Epithelial cell of esophagus (primary cell): ENCODE measurements at regions not wholly inside any gene's neighbourhood (a gene's known extent, or its start where the extent isn't known, plus 50 kb on each side); places are given as distances from the start of the nearest gene placed in this dataset.
A peak's percentile ranks its signal among the peaks of the same experiment; 100 is the strongest.

Experiments used
- DNase-seq: peaks from one replicate; pipeline ENCODE4 v3.0.0; 2010; ENCODE audit warnings: low read depth
- H3K4me3 ChIP-seq: 2 replicates; pipeline ENCODE4 v1.5.1; 2011; ENCODE audit warnings: mild to moderate bottlenecking, low read length, control low read depth
- CTCF ChIP-seq: IDR thresholded peaks from 2 replicates; pipeline ENCODE4 v1.5.1; 2011; ENCODE audit warnings: low read depth, mild to moderate bottlenecking, low read length, control low read depth, inconsistent platforms; ENCODE audit not compliant: insufficient read depth; ENCODE audit errors: missing control alignments

- no peak for TF ChIP-seq CTCF
- no peak for DNase-seq
- H3K4me3 ChIP-seq = no peak overlapping the region
Observed at GRCh38 chr10:117927332-117927731, 119.4 kb downstream of the RAB11FIP2 start.

GRCh38 chr10:117927871-117928270, 118.9 kb downstream of the RAB11FIP2 start:
- no peak overlapping the region for H3K4me3 ChIP-seq
- no peak for DNase-seq
- no peak for TF ChIP-seq CTCF

GRCh38 chr10:117928281-117928680, 118.5 kb downstream of the RAB11FIP2 start:
- no peak for DNase-seq
- H3K4me3 ChIP-seq = no peak overlapping the region
- TF ChIP-seq CTCF = no peak

GRCh38 chr10:117928741-117929140, 118.0 kb downstream of the RAB11FIP2 start:
- no peak for TF ChIP-seq CTCF
- DNase-seq = no peak
- no peak overlapping the region for H3K4me3 ChIP-seq

GRCh38 chr10:117929327-117930067, 117.2 kb downstream of the RAB11FIP2 start:
- no peak for DNase-seq
- no peak for TF ChIP-seq CTCF
- no peak overlapping the region for H3K4me3 ChIP-seq

DNA sequence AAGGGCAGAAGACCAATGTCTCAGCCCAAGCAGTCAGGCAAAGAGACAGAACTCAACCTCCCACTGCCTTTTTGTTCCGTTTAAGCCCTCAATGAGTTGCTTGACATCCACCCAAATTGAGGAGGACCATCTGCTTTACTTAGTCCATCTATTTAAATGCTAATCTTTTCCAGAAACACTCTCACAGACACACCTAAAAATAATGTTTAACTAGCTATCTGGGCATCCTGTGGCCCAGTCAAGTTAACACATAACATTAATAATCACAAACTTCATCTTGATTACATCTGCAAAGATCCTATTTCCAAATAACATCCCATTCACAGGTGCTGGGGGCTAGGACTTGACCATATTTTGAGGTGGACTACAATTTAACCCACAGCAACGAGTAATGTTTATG, 115.7 kb downstream of the RAB11FIP2 start:
- H3K4me3 ChIP-seq = no peak overlapping the region
- no peak for DNase-seq
- TF ChIP-seq CTCF = no peak

DNA sequence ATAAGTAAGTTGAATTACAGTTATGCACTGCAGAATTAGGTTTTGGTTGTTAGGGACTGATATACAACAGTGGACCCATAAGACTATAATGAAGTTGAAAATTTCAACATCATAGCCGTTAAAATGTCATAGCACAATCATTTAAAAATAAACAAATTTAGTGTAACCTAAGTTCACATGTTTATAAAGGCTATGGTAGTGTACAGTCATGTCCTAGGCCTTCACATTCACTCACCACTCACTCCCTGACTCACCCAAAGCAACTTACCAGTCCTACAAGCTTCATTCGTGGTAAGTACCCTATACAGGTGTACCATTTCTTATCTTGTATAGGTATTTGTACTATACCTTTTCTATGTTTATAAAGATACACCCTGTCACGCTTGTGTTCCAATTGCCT, 113.7 kb downstream of the RAB11FIP2 start:
- H3K4me3 ChIP-seq = no peak overlapping the region
- TF ChIP-seq CTCF = no peak
- DNase-seq = peak; percentile 82
